ENCODE measurements at regions not wholly inside any gene's neighbourhood (a gene's known extent, or its start where the extent isn't known, plus 50 kb on each side); places are given as distances from the start of the nearest gene placed in this dataset.

GRCh38 chr10:2284071-2284470, 546.7 kb upstream of the ADARB2 start:
- no peak overlapping the region for H3K4me3 ChIP-seq (ENCODE audit: insufficient read depth, low read depth, low read length)
- no peak overlapping the region for H2BK15ac ChIP-seq (ENCODE audit: low read depth, low read length)
- no peak overlapping the region for H2AK9ac ChIP-seq (replicated peaks; ENCODE audit: low read depth, low read length, poor library complexity)
- H3K18ac ChIP-seq (ENCODE audit: low read depth, low read length), result no peak overlapping the region
- H3K79me1 ChIP-seq (ENCODE audit: low read depth in 1 of 2, low read length in 2 of 2), result no peaks in the 10 kb centered on the region
- DNase-seq (no peak), ATAC-seq (ENCODE audit: low read depth) (no peak)
- H4K8ac ChIP-seq (ENCODE audit: low read depth in 2 of 2, low read length in 2 of 2), result no peak overlapping the region
- H2BK120ac ChIP-seq (ENCODE audit: low read depth, low read length), result no peak overlapping the region
- H3K27ac ChIP-seq (ENCODE audit: insufficient read depth, low read length), result no peak overlapping the region
- H3K23ac ChIP-seq (ENCODE audit: low read depth, low read length), result no peak overlapping the region
- H2AK5ac ChIP-seq (ENCODE audit: low read depth, low read length), result no peak overlapping the region
- H3K9ac ChIP-seq (ENCODE audit: low read depth, low read length), result no peak overlapping the region
- no peak overlapping the region for H2BK5ac ChIP-seq (ENCODE audit: low read depth, low read length, poor library complexity, severe bottlenecking)
- no peak overlapping the region for H3K4ac ChIP-seq (ENCODE audit: low read depth, low read length)
- dilution Hi-C loops (cut with HindIII; ENCODE audit: low sequenced_read_pairs, unreplicated experiment) (no loop called here), intact Hi-C loops (cut with micrococcal nuclease) (no loop called here), in situ Hi-C loops (cut with MboI; ENCODE audit: low sequenced_read_pairs) (no loop called here)
- no peaks in the 10 kb centered on the region for H3K9me1 ChIP-seq (ENCODE audit: insufficient read depth, low read length)
- no peak for TF ChIP-seq BHLHE40 (IDR thresholded peaks at IDR 0.05; ENCODE audit: low read depth, low read length)
- TF ChIP-seq MXI1 (IDR thresholded peaks at IDR 0.05; ENCODE audit: borderline replicate concordance, low read depth, low read length), result no peak
- TF ChIP-seq MAFK (IDR thresholded peaks at IDR 0.05; ENCODE audit: low read depth, low read length), result no peak
- TF ChIP-seq FOS (IDR thresholded peaks at IDR 0.05; ENCODE audit: low read depth, low read length), result no peak
- TF ChIP-seq RCOR1 (IDR thresholded peaks at IDR 0.05; ENCODE audit: insufficient replicate concordance, low read length), result no peak
- no peak for TF ChIP-seq CTCF (conservative IDR thresholded peaks at IDR 0.05; ENCODE audit: low read depth, low read length)
- TF ChIP-seq SMC3 (IDR thresholded peaks at IDR 0.05; ENCODE audit: low read depth, low read length), result no peak
- TF ChIP-seq CHD1 (IDR thresholded peaks at IDR 0.05; ENCODE audit: low read depth, low read length), result no peak
- TF ChIP-seq CEBPB (IDR thresholded peaks at IDR 0.05; ENCODE audit: low read depth, low read length), result no peak
- no peak for TF ChIP-seq ELK1 (IDR thresholded peaks at IDR 0.05; ENCODE audit: borderline replicate concordance, low read depth, low read length)
- TF ChIP-seq POLR2A (IDR thresholded peaks at IDR 0.05; ENCODE audit: low read depth, low read length), result no peak
- no peak for TF ChIP-seq USF2 (IDR thresholded peaks at IDR 0.05; ENCODE audit: low read depth, low read length)
- TF ChIP-seq RAD21 (IDR thresholded peaks at IDR 0.05; ENCODE audit: low read length), result no peak
- no peak for TF ChIP-seq RFX5 (IDR thresholded peaks at IDR 0.05; ENCODE audit: low read depth, low read length)
- TF ChIP-seq MAZ (IDR thresholded peaks at IDR 0.05; ENCODE audit: borderline replicate concordance, low read depth, low read length), result no peak
- TF ChIP-seq NFE2L2 (IDR thresholded peaks at IDR 0.05; ENCODE audit: low read depth, low read length), result no peak
- ChIA-PET CTCF (no interaction called here), POLR2A (ENCODE audit: unreplicated experiment) (no interaction called here)
- H4K91ac ChIP-seq (ENCODE audit: insufficient read depth, low read depth, low read length), result no peak overlapping the region
- H2BK20ac ChIP-seq (ENCODE audit: low read depth, low read length), result no peak overlapping the region
- H4K5ac ChIP-seq (ENCODE audit: low read depth, low read length), result no peak overlapping the region
- H3K4me2 ChIP-seq (ENCODE audit: low read depth, low read length), result no peak overlapping the region
- H3K56ac ChIP-seq (ENCODE audit: extremely low read depth, insufficient read depth, low read length), result no peak overlapping the region
- no CpG with 5 or more reads among the region's 12 CpGs for WGBS, 2 experiments (ENCODE audit: extremely low coverage in 2 of 2, insufficient read length in 1 of 2)
- H3K9me3 ChIP-seq (ENCODE audit: control insufficient read depth, insufficient read depth, low read length), result peaks cover 18% of the 10 kb centered on the region
- no peaks in the 10 kb centered on the region for H3K36me3 ChIP-seq (ENCODE audit: control insufficient read depth, insufficient read depth, low read length)
- H3K27me3 ChIP-seq (ENCODE audit: control insufficient read depth, insufficient read depth, low read length), result no peaks in the 10 kb centered on the region
- no peak overlapping the region for H3K14ac ChIP-seq (replicated peaks; ENCODE audit: low read depth, low read length)
- no peaks in the 10 kb centered on the region for H3K4me1 ChIP-seq (ENCODE audit: control insufficient read depth, insufficient read depth, low read length)
- BruUV-seq (replicated peaks), result no TSS peak
- no peak overlapping the region for H2AFZ ChIP-seq (replicated peaks; ENCODE audit: low read length, poor library complexity)
- H4K20me1 ChIP-seq (ENCODE audit: insufficient read depth, low read length), result no peaks in the 10 kb centered on the region
